HFFc6 (cell line): ENCODE measurements at regions not wholly inside any gene's neighbourhood (a gene's known extent, or its start where the extent isn't known, plus 50 kb on each side); places are given as distances from the start of the nearest gene placed in this dataset.

Experiments
- DNase-seq: peaks from one replicate; pipeline ENCODE4 v3.0.0-alpha.2; 2018
- H3K27ac Mint-ChIP-seq: 2 replicates; pipeline ENCODE4 v1.8.0; 2020; ENCODE audit warnings: mild to moderate bottlenecking, mixed read lengths
- H3K27me3 Mint-ChIP-seq: 2 replicates; pipeline ENCODE4 v1.8.0; 2021; ENCODE audit warnings: mild to moderate bottlenecking, moderate library complexity, mixed read lengths; ENCODE audit not compliant: insufficient read depth
- H3K36me3 Mint-ChIP-seq: 2 replicates; pipeline ENCODE4 v1.8.0; 2021; ENCODE audit warnings: low read depth, mixed read lengths
- H3K4me1 Mint-ChIP-seq: 2 replicates; pipeline ENCODE4 v1.8.0; 2020; ENCODE audit warnings: low read depth, mixed read lengths
- H3K4me3 Mint-ChIP-seq: 2 replicates; pipeline ENCODE4 v1.8.0; 2020; ENCODE audit warnings: mild to moderate bottlenecking, moderate library complexity, mixed read lengths
- H3K9me3 Mint-ChIP-seq: 2 replicates; pipeline ENCODE4 v1.8.0; 2020; ENCODE audit warnings: mild to moderate bottlenecking, mixed read lengths
- TF ChIP-seq, protein P1 (sequence below): fragments of 200-600 bp; sonication (generic); IDR thresholded peaks from 2 replicates; pipeline ENCODE4 v1.5.0; 2021; ENCODE audit warnings: antibody characterized with exemption, mild to moderate bottlenecking

DNA sequence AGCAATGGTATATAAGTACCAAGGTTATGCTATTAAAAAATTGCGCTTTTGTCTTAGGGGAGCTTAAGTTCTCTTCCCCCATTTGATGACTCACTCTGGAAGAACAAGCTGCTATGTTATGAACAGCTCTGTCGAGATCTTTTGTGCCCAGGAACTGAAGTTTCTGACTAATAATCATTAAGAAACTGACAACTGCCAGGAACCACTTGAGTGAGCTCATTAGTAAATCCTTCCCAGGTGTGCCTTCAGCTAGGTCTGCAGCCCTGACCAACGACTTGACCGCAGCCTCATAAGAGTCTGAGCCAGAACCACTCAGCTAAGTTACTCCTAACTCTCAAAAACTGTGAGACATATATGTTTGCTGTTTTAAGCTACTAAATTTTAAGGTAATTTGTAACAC lies 147.8 kb downstream of the SLITRK6 start:
- Mint-ChIP-seq H3K36me3 (no peaks in the 10 kb centered on the region), H3K27me3 (no peaks in the 10 kb centered on the region; the same call in 1 of the 2 replicates), H3K9me3 (no peaks in the 10 kb centered on the region; the same call in 1 of the 2 replicates), H3K4me1 (peaks cover 20% of the 10 kb centered on the region; the same call in 1 of the 2 replicates), H3K27ac (no peak overlapping the region), H3K4me3 (no peak overlapping the region)
- TF ChIP-seq, protein P1, sequence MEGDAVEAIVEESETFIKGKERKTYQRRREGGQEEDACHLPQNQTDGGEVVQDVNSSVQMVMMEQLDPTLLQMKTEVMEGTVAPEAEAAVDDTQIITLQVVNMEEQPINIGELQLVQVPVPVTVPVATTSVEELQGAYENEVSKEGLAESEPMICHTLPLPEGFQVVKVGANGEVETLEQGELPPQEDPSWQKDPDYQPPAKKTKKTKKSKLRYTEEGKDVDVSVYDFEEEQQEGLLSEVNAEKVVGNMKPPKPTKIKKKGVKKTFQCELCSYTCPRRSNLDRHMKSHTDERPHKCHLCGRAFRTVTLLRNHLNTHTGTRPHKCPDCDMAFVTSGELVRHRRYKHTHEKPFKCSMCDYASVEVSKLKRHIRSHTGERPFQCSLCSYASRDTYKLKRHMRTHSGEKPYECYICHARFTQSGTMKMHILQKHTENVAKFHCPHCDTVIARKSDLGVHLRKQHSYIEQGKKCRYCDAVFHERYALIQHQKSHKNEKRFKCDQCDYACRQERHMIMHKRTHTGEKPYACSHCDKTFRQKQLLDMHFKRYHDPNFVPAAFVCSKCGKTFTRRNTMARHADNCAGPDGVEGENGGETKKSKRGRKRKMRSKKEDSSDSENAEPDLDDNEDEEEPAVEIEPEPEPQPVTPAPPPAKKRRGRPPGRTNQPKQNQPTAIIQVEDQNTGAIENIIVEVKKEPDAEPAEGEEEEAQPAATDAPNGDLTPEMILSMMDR: no peak
- no peak for DNase-seq

DNA sequence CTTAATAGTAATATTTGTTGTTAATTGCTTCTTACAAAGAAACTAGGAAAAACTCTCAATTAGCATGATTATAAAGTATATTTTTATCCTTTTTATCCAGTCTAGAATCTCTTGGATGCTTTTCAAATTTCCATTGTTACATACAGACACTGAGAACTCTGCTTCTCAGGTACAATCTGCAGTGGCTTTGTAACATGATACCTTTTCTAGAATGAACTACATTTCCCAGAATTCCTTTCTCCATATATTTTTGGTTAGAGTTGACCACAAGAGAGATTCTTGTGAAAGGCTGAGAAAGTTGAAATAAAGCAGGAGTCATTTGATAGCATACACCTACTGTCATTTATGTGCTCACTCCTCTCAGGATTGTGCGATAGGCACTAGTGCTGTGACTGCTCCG lies 148.6 kb downstream of the SLITRK6 start:
- H3K27me3 Mint-ChIP-seq: no peaks in the 10 kb centered on the region; the same call in 1 of the 2 replicates
- H3K9me3 Mint-ChIP-seq: no peaks in the 10 kb centered on the region; the same call in 1 of the 2 replicates
- TF ChIP-seq, protein P1: no peak
- H3K4me1 Mint-ChIP-seq: peaks cover 26% of the 10 kb centered on the region; the same call in 1 of the 2 replicates
- no peak for DNase-seq
- H3K4me3 Mint-ChIP-seq: no peak overlapping the region
- no peak overlapping the region for H3K27ac Mint-ChIP-seq
- H3K36me3 Mint-ChIP-seq: no peaks in the 10 kb centered on the region

DNA sequence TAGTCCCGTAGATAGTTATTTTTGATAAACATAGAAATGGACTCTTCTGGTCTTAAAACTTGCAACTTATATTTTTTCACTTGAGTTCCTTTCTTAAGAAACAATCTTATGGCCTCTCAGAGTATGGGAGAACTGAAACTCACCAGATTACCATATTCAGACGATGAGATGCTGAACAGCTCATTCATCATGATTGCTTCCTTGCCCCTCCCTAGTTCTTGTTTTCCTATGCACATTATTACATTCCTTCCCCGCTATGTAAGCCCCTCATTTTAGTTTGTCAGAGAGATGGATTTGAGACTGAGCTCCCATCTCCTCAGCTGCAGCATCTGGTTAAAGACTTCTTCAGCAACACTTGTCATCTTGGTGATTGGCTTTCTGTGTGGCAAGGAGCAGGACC lies 158.5 kb downstream of the SLITRK6 start:
- no peak overlapping the region for H3K27ac Mint-ChIP-seq
- H3K4me3 Mint-ChIP-seq: no peak overlapping the region
- TF ChIP-seq, protein P1: no peak
- peaks cover 7% of the 10 kb centered on the region; the same call in 1 of the 2 replicates for H3K36me3 Mint-ChIP-seq
- H3K9me3 Mint-ChIP-seq: peaks cover 13% of the 10 kb centered on the region
- DNase-seq: no peak
- peaks cover 1% of the 10 kb centered on the region; the same call in 1 of the 2 replicates for H3K27me3 Mint-ChIP-seq
- H3K4me1 Mint-ChIP-seq: peaks cover under 1% of the 10 kb centered on the region; the same call in 1 of the 2 replicates

DNA sequence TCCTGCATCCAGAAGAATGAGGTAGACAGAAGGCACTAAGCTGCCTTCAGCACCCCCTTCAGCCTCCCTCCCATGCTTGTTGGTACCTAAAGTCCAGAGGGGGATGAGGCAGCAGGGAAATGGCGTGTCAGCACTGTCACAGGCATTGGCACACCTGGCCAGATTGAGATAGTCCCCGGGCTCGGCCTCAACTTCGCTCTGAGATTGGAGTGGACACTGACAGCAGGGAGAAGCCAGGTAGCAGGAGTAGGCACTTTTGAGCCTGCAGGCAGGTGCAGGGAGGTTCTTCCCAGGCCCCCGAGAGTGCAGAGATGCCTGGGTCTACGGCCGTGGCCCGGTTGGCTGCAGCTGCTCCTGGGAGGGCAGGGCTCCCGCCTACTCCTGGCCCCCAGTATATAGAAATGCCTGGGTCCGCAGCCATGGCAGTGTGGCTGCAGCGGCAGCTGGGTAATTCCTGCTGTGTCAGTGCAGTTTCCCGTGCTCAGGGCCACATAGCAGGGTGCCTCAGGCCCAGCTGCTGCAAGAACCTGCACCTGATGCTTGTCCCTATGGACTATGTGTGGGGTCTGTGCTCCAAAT lies 160.3 kb downstream of the SLITRK6 start:
- Mint-ChIP-seq H3K4me1 (no peaks in the 10 kb centered on the region; the same call in 1 of the 2 replicates), H3K4me3 (no peak overlapping the region), H3K9me3 (peaks cover 13% of the 10 kb centered on the region), H3K36me3 (peaks cover 7% of the 10 kb centered on the region; the same call in 1 of the 2 replicates), H3K27ac (no peak overlapping the region), H3K27me3 (peaks cover 1% of the 10 kb centered on the region; the same call in 1 of the 2 replicates)
- TF ChIP-seq, protein P1: no peak
- no peak for DNase-seq

DNA sequence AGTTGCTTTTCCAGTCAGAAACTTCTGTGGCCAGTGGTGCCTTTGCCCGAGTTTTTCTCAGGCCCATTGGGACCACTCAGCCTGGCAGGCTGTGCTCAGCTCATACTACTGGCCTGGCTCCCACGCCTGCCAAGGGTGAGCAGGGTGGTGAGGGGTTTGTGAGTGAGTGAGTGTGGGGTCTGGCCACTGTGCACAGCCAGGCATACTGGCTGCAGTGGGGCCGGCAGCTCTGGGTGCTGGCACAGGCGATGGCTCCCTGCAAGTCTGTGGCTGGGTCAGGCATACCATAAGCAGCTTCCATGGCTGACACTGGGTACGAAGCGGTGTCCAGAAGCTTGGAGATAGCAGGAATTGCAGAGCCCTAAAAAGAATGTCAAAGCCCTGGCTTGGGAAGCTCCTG lies 161.0 kb downstream of the SLITRK6 start:
- DNase-seq: no peak
- Mint-ChIP-seq H3K36me3 (peaks cover 7% of the 10 kb centered on the region; the same call in 1 of the 2 replicates), H3K27me3 (peaks cover 1% of the 10 kb centered on the region; the same call in 1 of the 2 replicates), H3K4me1 (no peaks in the 10 kb centered on the region), H3K4me3 (no peak overlapping the region), H3K27ac (no peak overlapping the region), H3K9me3 (peaks cover 13% of the 10 kb centered on the region)
- TF ChIP-seq, protein P1: no peak
